K562 (cell line): ENCODE measurements at regions not wholly inside any gene's neighbourhood (a gene's known extent, or its start where the extent isn't known, plus 50 kb on each side); places are given as distances from the start of the nearest gene placed in this dataset.
A peak's percentile ranks its signal among the peaks of the same experiment; 100 is the strongest.

Experiments
- ATAC-seq: fragments of 200-7000 bp; cut with Tn5 transposase; 3 replicates; pipeline ENCODE4 v1.9.1; 2020; ENCODE audit warnings: moderate library complexity
- BruUV-seq: library from RNA; stranded (reverse); fragments of 400-500 nt; replicated peaks from 2 replicates; lab custom pipeline; 2021; lab: Mats Ljungman, UMichigan
- CTCF ChIA-PET: fragments of 300-600 bp; formaldehyde crosslinking; extraction: SDS; loops from one replicate; lab custom pipeline; 2021; ENCODE audit warnings: low intra/inter-chr PET ratio; lab: Yijun Ruan, JAX
- POLR2A ChIA-PET: fragments of 300-600, 350-650 bp; sonication (Branson Sonifier 250); formaldehyde crosslinking; extraction: SDS; loops from one replicate; lab custom pipeline; 2021; ENCODE audit warnings: antibody characterized with exemption, inconsistent platforms; lab: Yijun Ruan, JAX
- DNase-seq, 4 experiments: peaks; one replicate each; pipeline versions ENCODE4 v3.0.0 to v3.0.0-alpha.2; 2011 to 2018; ENCODE audit warnings: low spot score in 3 of 4, mixed read lengths in 3 of 4; ENCODE audit errors: extremely low read depth in 1 of 4
- FAIRE-seq: peaks from 2 replicates; lab custom pipeline; 2011; peaks lifted over from hg19 to GRCh38; lab: Jason Lieb, UNC
- H2AFZ ChIP-seq: 2 replicates; pipeline ENCODE4 v1.6.0; 2011; ENCODE audit warnings: low read depth, low read length, control low read depth, inconsistent platforms
- H3K27ac ChIP-seq: fragments of 200-600 bp; 3 replicates; pipeline ENCODE4 v1.8.0; 2011; ENCODE audit warnings: low read depth, mild to moderate bottlenecking, control low read depth, inconsistent platforms, low read length, moderate library complexity, mixed read lengths; ENCODE audit errors: extremely low read depth
- H3K27me3 ChIP-seq, 2 experiments: fragments of 300-600 bp in 1 of 2; 2 replicates in 1 of 2; 3 replicates in 1 of 2; pipeline versions ENCODE4 v1.6.0 to v1.8.0; 2011; ENCODE audit warnings: inconsistent platforms in 2 of 2, low read length in 2 of 2, mild to moderate bottlenecking in 1 of 2, mixed read lengths in 1 of 2, moderate library complexity in 1 of 2; ENCODE audit not compliant: control insufficient read depth in 2 of 2, insufficient read depth in 2 of 2
- H3K36me3 ChIP-seq: fragments of 300-600 bp; 3 replicates; pipeline ENCODE4 v1.8.0; 2011; ENCODE audit warnings: mild to moderate bottlenecking, low read length, inconsistent platforms; ENCODE audit not compliant: control insufficient read depth, insufficient read depth
- H3K4me1 ChIP-seq, 2 experiments: fragments of 200-600 bp in 1 of 2; replicated peaks in 1 of 2; 2 replicates in 1 of 2; 3 replicates in 1 of 2; pipeline versions ENCODE4 v1.5.1 to v1.8.0; 2011; ENCODE audit warnings: inconsistent platforms in 2 of 2, low read length in 2 of 2, mild to moderate bottlenecking in 1 of 2, mixed read lengths in 1 of 2, moderate library complexity in 1 of 2; ENCODE audit not compliant: control insufficient read depth in 2 of 2, insufficient read depth in 2 of 2
- H3K4me2 ChIP-seq: 2 replicates; pipeline ENCODE4 v1.6.1; 2011; ENCODE audit warnings: low read length, control low read depth, inconsistent platforms, mixed read lengths; ENCODE audit not compliant: insufficient read depth
- H3K4me3 ChIP-seq: fragments of 200-600 bp; sonication (generic), shearing (Covaris generic); 2 replicates; pipeline ENCODE4 v1.5.1; 2016; ENCODE audit warnings: control low read depth, inconsistent platforms
- H3K79me2 ChIP-seq: fragments of 200-600 bp; 3 replicates; pipeline ENCODE4 v1.8.0; 2011; ENCODE audit warnings: low read length, inconsistent platforms; ENCODE audit not compliant: control insufficient read depth, insufficient read depth
- H3K9ac ChIP-seq, 2 experiments: 2 replicates each; pipeline versions ENCODE4 v1.6.0 to v1.6.1; 2011; ENCODE audit warnings: low read depth in 2 of 2, low read length in 2 of 2, control low read depth in 1 of 2, inconsistent platforms in 1 of 2, mild to moderate bottlenecking in 1 of 2, mixed read lengths in 1 of 2; ENCODE audit not compliant: insufficient read depth in 1 of 2
- H3K9me1 ChIP-seq: one replicate; pipeline ENCODE4 v1.6.0; 2011; ENCODE audit warnings: inconsistent platforms, mild to moderate bottlenecking, low read length, moderate library complexity; ENCODE audit not compliant: control insufficient read depth, insufficient read depth
- H3K9me3 ChIP-seq: replicated peaks from 2 replicates; pipeline ENCODE4 v1.5.1; 2011; ENCODE audit warnings: low read depth, low read length, inconsistent platforms; ENCODE audit not compliant: control insufficient read depth, insufficient read depth
- H4K20me1 ChIP-seq: replicated peaks from 2 replicates; pipeline ENCODE4 v1.6.1; 2011; ENCODE audit warnings: low read length, inconsistent platforms, mixed read lengths; ENCODE audit not compliant: control insufficient read depth, insufficient read depth
- BRCA1 ChIP-seq, 2 experiments: fragments of 450-650 bp in 1 of 2; sonication (generic) in 1 of 2; formaldehyde crosslinking in 1 of 2; IDR thresholded peaks; 2 replicates each; pipeline versions ENCODE4 v1.5.0 to v1.6.1; 2017 to 2020; ENCODE audit warnings: mild to moderate bottlenecking in 1 of 2, missing genetic modification reagents in 1 of 2
- CEBPB ChIP-seq: fragments of 450-650 bp; IDR thresholded peaks from 2 replicates; pipeline ENCODE4 v1.6.1; 2016; ENCODE audit warnings: missing genetic modification characterization, missing compliant biosample characterization
- ELF1 ChIP-seq: fragments of 200-800 bp; sonication (Bioruptor generic); IDR thresholded peaks from 2 replicates; pipeline ENCODE4 v1.6.1; 2016; ENCODE audit warnings: missing genetic modification characterization, missing compliant biosample characterization
- ELF4 ChIP-seq: fragments of 450-650 bp; formaldehyde crosslinking; IDR thresholded peaks from 2 replicates; pipeline ENCODE4 v1.4.0; 2022; ENCODE audit warnings: missing genetic modification characterization
- GTF2A2 ChIP-seq: IDR thresholded peaks from 2 replicates; pipeline ENCODE4 v1.6.1; 2016; ENCODE audit warnings: mild to moderate bottlenecking, missing genetic modification characterization, missing compliant biosample characterization
- KAT8 ChIP-seq: fragments of 450-650 bp; IDR thresholded peaks from 2 replicates; pipeline ENCODE4 v1.6.1; 2016; ENCODE audit warnings: low read depth, mild to moderate bottlenecking
- PHB ChIP-seq: fragments of 250-450 bp; sonication (Bioruptor Pico); IDR thresholded peaks from 2 replicates; pipeline ENCODE4 v1.5.0; 2021
- WGBS: fragments of 100-300 bp; shearing (Covaris generic); methylation state at CpG from one replicate; pipeline ENCODE4 v1.1.6; 2016; ENCODE audit warnings: low coverage, mixed read lengths; ENCODE audit not compliant: insufficient coverage; ENCODE audit errors: missing lambda C conversion rate; 5-methylcytosine and 5-hydroxymethylcytosine counted together
- in situ Hi-C: fragments of 300-500 bp; cut with MboI; formaldehyde crosslinking; loops from 4 replicates; pipeline ENCODE4 v1.15.0; 2018; ENCODE audit warnings: inconsistent platforms, mixed read lengths
- intact Hi-C: fragments of 100-400 bp; cut with micrococcal nuclease; formaldehyde crosslinking; loops from 2 replicates; pipeline ENCODE4 v1.14.2; 2022

DNA sequence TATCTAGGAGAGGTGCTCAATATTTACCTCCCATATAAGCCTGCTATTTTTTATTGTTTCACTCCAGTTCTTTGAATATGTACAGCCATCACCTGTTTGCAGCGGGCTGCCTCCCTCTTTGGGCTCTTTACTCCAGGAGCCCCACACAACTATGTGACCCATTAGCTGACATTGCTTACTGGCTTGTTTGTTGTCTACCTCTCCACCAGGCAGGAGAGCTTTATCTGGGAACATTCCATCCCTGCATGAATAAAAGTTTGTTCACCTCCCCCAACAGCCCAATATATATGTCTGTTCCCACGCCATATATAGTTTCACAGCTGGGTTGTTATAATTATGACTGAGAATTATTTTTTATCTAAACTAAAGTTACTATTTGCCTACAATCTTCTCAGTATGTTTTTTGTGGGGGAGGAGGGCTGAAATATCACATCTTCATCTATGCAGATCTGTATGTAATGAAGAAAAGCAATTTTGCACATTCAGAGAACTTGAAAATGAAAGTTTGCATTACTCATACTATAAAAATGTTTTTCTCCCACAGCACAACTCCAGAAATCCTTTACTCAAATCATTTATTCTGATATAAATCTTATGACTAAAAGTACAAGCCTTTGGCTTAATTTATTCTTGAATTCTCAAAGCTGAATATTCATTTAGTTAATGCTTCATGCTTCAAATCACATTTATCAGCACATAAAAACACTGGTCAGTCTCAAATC is 61.2 kb upstream of the DAPP1 start (continued):
- no peak for TF ChIP-seq ELF4 (CRISPR knock-in tag)
- no peak for TF ChIP-seq KAT8
- TF ChIP-seq BRCA1 (IDR thresholded peaks at IDR 0.05): no peak
- TF ChIP-seq BRCA1 (CRISPR knock-in tag; IDR thresholded peaks at IDR 0.05): no peak
- no peak for TF ChIP-seq ELF1 (tag)
- no peak for TF ChIP-seq GTF2A2 (tag)
- TF ChIP-seq, all 486 proteins: peak for 0

DNA sequence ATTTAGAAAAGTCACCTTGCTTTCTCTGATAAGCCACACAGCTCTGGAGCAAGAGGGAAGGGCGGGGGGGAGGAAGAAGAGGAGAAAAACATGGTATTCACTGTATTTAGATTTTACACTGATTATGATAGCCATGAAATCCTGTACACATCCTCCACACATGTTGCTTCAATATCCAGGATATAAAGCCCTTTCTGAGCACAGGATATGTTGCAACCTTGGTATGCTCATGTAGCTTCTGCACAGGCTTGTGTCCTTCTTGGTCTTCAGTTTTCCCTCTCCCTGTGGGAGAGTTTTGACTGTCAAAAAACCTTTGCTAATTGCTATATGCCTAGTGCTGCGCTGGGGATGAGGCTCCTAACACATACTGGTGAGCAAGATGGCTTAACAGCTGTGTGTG is 61.9 kb upstream of the DAPP1 start:
- CTCF ChIA-PET: no interaction called here
- 0% methylated on average over 1 of the region's 2 CpGs for WGBS

More for the DNA sequence above, 61.9 kb upstream of the DAPP1 start:
- Histone ChIP-seq H3K4me1 (no peaks in the 10 kb centered on the region), H3K4me3 (no peak overlapping the region), H2AFZ (no peak overlapping the region), H3K27me3 (peaks cover 4 to 5% of the 10 kb centered on the region in 2 experiments; a peak in 3 of 5 replicates), H3K4me2 (no peak overlapping the region), H3K9me3 (no peaks in the 10 kb centered on the region), H3K9ac (no peak overlapping the region), H3K36me3 (no peaks in the 10 kb centered on the region), H4K20me1 (no peaks in the 10 kb centered on the region), H3K79me2 (no peaks in the 10 kb centered on the region), H3K27ac (no peak overlapping the region), H3K9me1 (no peaks in the 10 kb centered on the region)
- no peak for FAIRE-seq
- ATAC-seq: no peak
- in situ Hi-C loops: no loop called here
- POLR2A ChIA-PET: no interaction called here
- DNase-seq: no peak
- BruUV-seq: no TSS peak
- intact Hi-C loops: no loop called here
- 0 out of 2 replicates have a peak, but pooled peaks have one; percentile 9 for TF ChIP-seq CEBPB (tag)
- no peak for TF ChIP-seq PHB (CRISPR knock-in tag)
